GM12878 (cell line): ENCODE measurements at regions not wholly inside any gene's neighbourhood (a gene's known extent, or its start where the extent isn't known, plus 50 kb on each side); places are given as distances from the start of the nearest gene placed in this dataset.

ENCODE experiments used
- ATAC-seq: fragments of 200-7000 bp; cut with Tn5 transposase; 3 replicates; pipeline ENCODE4 v1.9.1; 2020; ENCODE audit warnings: mild to moderate bottlenecking, moderate library complexity
- BruUV-seq: library from RNA; stranded (reverse); fragments of 400-500 nt; replicated peaks from 2 replicates; lab custom pipeline; 2021; lab: Mats Ljungman, UMichigan
- CTCF ChIA-PET: fragments of 300-600 bp; sonication (Branson Sonifier 250); formaldehyde crosslinking; extraction: SDS; loops from one replicate; lab custom pipeline; 2021; ENCODE audit warnings: inconsistent platforms; lab: Yijun Ruan, JAX
- POLR2A ChIA-PET: fragments of 350-600 bp; formaldehyde crosslinking; extraction: SDS; loops from one replicate; lab custom pipeline; 2021; ENCODE audit warnings: inconsistent platforms; lab: Charles Lee
- RAD21 ChIA-PET: fragments of 300-600 bp; sonication (Branson Sonifier 250); formaldehyde crosslinking; loops from one replicate; lab custom pipeline; 2023; ENCODE audit warnings: antibody characterized with exemption; ENCODE audit not compliant: unreplicated experiment; lab: Charles Lee
- SMC1A ChIA-PET: fragments of 300-600 bp; sonication (Branson Sonifier 250); formaldehyde crosslinking; loops from one replicate; lab custom pipeline; 2023; ENCODE audit not compliant: unreplicated experiment, uncharacterized antibody; lab: Charles Lee
- DNase-seq: peaks from one replicate; pipeline ENCODE4 v3.0.0-alpha.2; 2011; ENCODE audit warnings: low read depth, low spot score
- FAIRE-seq: peaks from 3 replicates; lab custom pipeline; 2011; peaks lifted over from hg19 to GRCh38; lab: Jason Lieb, UNC
- H2AFZ ChIP-seq: 2 replicates; pipeline ENCODE4 v1.6.0; 2011; ENCODE audit warnings: low read depth, low read length, control low read depth; ENCODE audit not compliant: control insufficient read depth
- H3K27ac ChIP-seq: 2 replicates; pipeline ENCODE4 v1.5.1; 2011; ENCODE audit warnings: control low read depth; ENCODE audit not compliant: control insufficient read depth, insufficient read depth
- H3K27me3 ChIP-seq, 2 experiments: replicated peaks in 1 of 2; 2 replicates each; pipeline versions ENCODE4 v1.6.0 to v1.6.1; 2011; ENCODE audit warnings: low read length in 1 of 2; ENCODE audit not compliant: control insufficient read depth in 2 of 2, insufficient read depth in 2 of 2
- H3K36me3 ChIP-seq, 2 experiments: 2 replicates each; pipeline ENCODE4 v1.5.1; 2011; ENCODE audit warnings: low read length in 1 of 2; ENCODE audit not compliant: control insufficient read depth in 2 of 2, insufficient read depth in 2 of 2
- H3K4me1 ChIP-seq: 2 replicates; pipeline ENCODE4 v1.6.1; 2011; ENCODE audit warnings: mild to moderate bottlenecking, low read length, moderate library complexity, mixed read lengths; ENCODE audit not compliant: control insufficient read depth, insufficient read depth
- H3K4me2 ChIP-seq: 2 replicates; pipeline ENCODE4 v1.6.0; 2011; ENCODE audit warnings: control low read depth; ENCODE audit not compliant: control insufficient read depth, insufficient read depth
- H3K4me3 ChIP-seq: fragments of 200-600 bp; sonication (generic); 2 replicates; pipeline ENCODE4 v1.5.1; 2016
- H3K79me2 ChIP-seq: 2 replicates; pipeline ENCODE4 v1.6.0; 2011; ENCODE audit warnings: low read length; ENCODE audit not compliant: control insufficient read depth, insufficient read depth
- H3K9ac ChIP-seq: 2 replicates; pipeline ENCODE4 v1.8.0; 2011; ENCODE audit warnings: low read length, control low read depth, mixed read lengths; ENCODE audit not compliant: control insufficient read depth, insufficient read depth
- H3K9me3 ChIP-seq: replicated peaks from 3 replicates; pipeline ENCODE4 v1.5.1; 2011; ENCODE audit warnings: mild to moderate bottlenecking, low read length; ENCODE audit not compliant: control insufficient read depth, insufficient read depth
- H4K20me1 ChIP-seq: 2 replicates; pipeline ENCODE4 v1.6.0; 2011; ENCODE audit not compliant: control insufficient read depth, insufficient read depth
- BHLHE40 ChIP-seq, 2 experiments: fragments of 450-650 bp in 1 of 2; IDR thresholded peaks; 2 replicates each; pipeline ENCODE4 v1.6.1; 2011 to 2017; ENCODE audit warnings: low read depth in 2 of 2, borderline replicate concordance in 1 of 2, improper control_type of control experiment in 1 of 2, low read length in 1 of 2, mild to moderate bottlenecking in 1 of 2
- E2F8 ChIP-seq: fragments of 450-650 bp; IDR thresholded peaks from 2 replicates; pipeline ENCODE4 v1.6.1; 2018; ENCODE audit warnings: mild to moderate bottlenecking, low read depth, moderate library complexity; ENCODE audit not compliant: partially characterized antibody
- JUNB ChIP-seq: IDR thresholded peaks from 2 replicates; pipeline ENCODE4 v1.6.1; 2016; ENCODE audit warnings: antibody characterized with exemption, mild to moderate bottlenecking
- KAT2A ChIP-seq: conservative IDR thresholded peaks from 2 replicates; pipeline ENCODE4 v1.6.1; 2011; ENCODE audit warnings: low read depth, low read length; ENCODE audit not compliant: control insufficient read depth
- MEF2B ChIP-seq: fragments of 450-650 bp; IDR thresholded peaks from 2 replicates; pipeline ENCODE4 v1.6.1; 2018; ENCODE audit warnings: mild to moderate bottlenecking, moderate library complexity; ENCODE audit not compliant: partially characterized antibody, poor library complexity, severe bottlenecking
- MTA2 ChIP-seq: fragments of 450-650 bp; IDR thresholded peaks from 2 replicates; pipeline ENCODE4 v1.6.1; 2016; ENCODE audit warnings: low read depth, mild to moderate bottlenecking, moderate library complexity
- NFYA ChIP-seq: IDR thresholded peaks from 2 replicates; pipeline ENCODE4 v1.6.1; 2011; ENCODE audit warnings: low read depth, mild to moderate bottlenecking, low read length, improper control_type of control experiment, borderline replicate concordance
- POLR2AphosphoS2 ChIP-seq: IDR thresholded peaks from 2 replicates; pipeline ENCODE4 v1.6.1; 2011; ENCODE audit warnings: low read depth, mild to moderate bottlenecking, low read length, improper control_type of control experiment, moderate library complexity
- RBBP5 ChIP-seq: fragments of 200-600 bp; sonication (generic); conservative IDR thresholded peaks from 2 replicates; pipeline ENCODE4 v1.6.1; 2016
- RCOR1 ChIP-seq: conservative IDR thresholded peaks from 2 replicates; pipeline ENCODE4 v1.6.1; 2012; ENCODE audit warnings: low read depth, low read length, improper control_type of control experiment
- SIX5 ChIP-seq: IDR thresholded peaks from 2 replicates; pipeline ENCODE4 v1.6.1; 2011; ENCODE audit warnings: mild to moderate bottlenecking, low read depth, low read length, moderate library complexity; ENCODE audit not compliant: severe bottlenecking
- SP1 ChIP-seq: IDR thresholded peaks from one replicate; pipeline ENCODE4 v1.6.1; 2011; ENCODE audit warnings: low read depth, low read length
- SREBF2 ChIP-seq: IDR thresholded peaks from 2 replicates; pipeline ENCODE4 v1.6.1; 2012; ENCODE audit warnings: mild to moderate bottlenecking, low read length
- STAT3 ChIP-seq: IDR thresholded peaks from 2 replicates; pipeline ENCODE4 v1.6.1; 2011; ENCODE audit warnings: low read depth, low read length, improper control_type of control experiment
- TCF3 ChIP-seq: IDR thresholded peaks from 2 replicates; pipeline ENCODE4 v1.6.1; 2012; ENCODE audit warnings: low read depth, mild to moderate bottlenecking, low read length, borderline replicate concordance; ENCODE audit not compliant: insufficient read depth
- ZNF384 ChIP-seq: IDR thresholded peaks from 2 replicates; pipeline ENCODE4 v1.6.1; 2012; ENCODE audit warnings: low read depth, mild to moderate bottlenecking, low read length, improper control_type of control experiment, borderline replicate concordance
- ZNF622 ChIP-seq: fragments of 450-650 bp; IDR thresholded peaks from 2 replicates; pipeline ENCODE4 v1.6.1; 2017; ENCODE audit warnings: mild to moderate bottlenecking, inconsistent platforms
- in situ Hi-C: fragments of 300-500 bp; cut with MboI; formaldehyde crosslinking; loops from 9 replicates; pipeline ENCODE4 v1.14.3; 2018; ENCODE audit warnings: mixed read lengths
- intact Hi-C: fragments of 100-400 bp; cut with micrococcal nuclease; formaldehyde crosslinking; loops from one replicate; pipeline ENCODE4 v1.14.2; 2022; ENCODE audit not compliant: unreplicated experiment
- TF ChIP-seq, protein P1 (sequence below): fragments of 450-650 bp; IDR thresholded peaks from 2 replicates; pipeline ENCODE4 v1.6.1; 2017; ENCODE audit warnings: mild to moderate bottlenecking, low read depth, inconsistent platforms; ENCODE audit not compliant: poor library complexity, severe bottlenecking
- TF ChIP-seq, protein P2 (sequence below): IDR thresholded peaks from 2 replicates; pipeline ENCODE4 v1.6.1; 2012; ENCODE audit warnings: low read depth, low read length, improper control_type of control experiment

DNA sequence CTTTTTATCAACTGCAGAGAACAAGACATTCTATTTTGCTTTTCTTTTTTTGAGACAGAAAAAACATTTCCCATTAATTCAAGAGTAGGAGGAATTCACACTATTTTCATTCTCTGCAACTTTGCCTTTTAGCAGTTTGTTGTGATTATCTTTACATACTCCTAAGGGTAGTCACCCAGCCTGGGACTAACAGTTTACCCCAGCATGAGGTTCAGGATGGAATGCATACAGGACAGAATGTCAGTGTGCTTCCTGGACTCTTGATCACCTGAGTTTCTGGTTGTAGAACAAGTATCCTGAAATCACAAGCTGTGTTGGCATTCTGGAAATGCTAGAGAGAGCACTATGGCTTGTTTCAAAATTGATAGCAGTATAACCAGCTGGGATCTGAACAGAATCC lies 368.1 kb downstream of the KIF4B start:
- Histone ChIP-seq H3K4me2 (no peak overlapping the region), H3K4me1 (no peaks in the 10 kb centered on the region), H3K36me3 (no peaks in the 10 kb centered on the region), H3K27ac (no peak overlapping the region), H2AFZ (no peak overlapping the region), H3K27me3 (no peaks in the 10 kb centered on the region), H4K20me1 (no peaks in the 10 kb centered on the region), H3K4me3 (no peak overlapping the region), H3K9ac (no peak overlapping the region), H3K79me2 (no peaks in the 10 kb centered on the region), H3K9me3 (no peaks in the 10 kb centered on the region)
- no TSS peak for BruUV-seq
- POLR2A ChIA-PET = no interaction called here
- intact Hi-C loops = no loop called here
- no peak for ATAC-seq
- CTCF ChIA-PET = no interaction called here
- RAD21 ChIA-PET = no interaction called here
- SMC1A ChIA-PET = no interaction called here
- FAIRE-seq = no peak
- in situ Hi-C loops = no loop called here
- DNase-seq = no peak
- no peak for TF ChIP-seq MEF2B
- TF ChIP-seq POLR2AphosphoS2 = no peak
- no peak for TF ChIP-seq ZNF622
- no peak for TF ChIP-seq TCF3
- no peak for TF ChIP-seq RBBP5
- no peak for TF ChIP-seq SP1
- no peak for TF ChIP-seq SREBF2
- TF ChIP-seq SIX5 = no peak
- no peak for TF ChIP-seq BHLHE40 (IDR thresholded peaks at IDR 0.05; ENCODE audit: borderline replicate concordance in 1 of 2, low read depth in 2 of 2, low read length in 1 of 2)
- no peak for TF ChIP-seq RCOR1
- TF ChIP-seq, protein P1, sequence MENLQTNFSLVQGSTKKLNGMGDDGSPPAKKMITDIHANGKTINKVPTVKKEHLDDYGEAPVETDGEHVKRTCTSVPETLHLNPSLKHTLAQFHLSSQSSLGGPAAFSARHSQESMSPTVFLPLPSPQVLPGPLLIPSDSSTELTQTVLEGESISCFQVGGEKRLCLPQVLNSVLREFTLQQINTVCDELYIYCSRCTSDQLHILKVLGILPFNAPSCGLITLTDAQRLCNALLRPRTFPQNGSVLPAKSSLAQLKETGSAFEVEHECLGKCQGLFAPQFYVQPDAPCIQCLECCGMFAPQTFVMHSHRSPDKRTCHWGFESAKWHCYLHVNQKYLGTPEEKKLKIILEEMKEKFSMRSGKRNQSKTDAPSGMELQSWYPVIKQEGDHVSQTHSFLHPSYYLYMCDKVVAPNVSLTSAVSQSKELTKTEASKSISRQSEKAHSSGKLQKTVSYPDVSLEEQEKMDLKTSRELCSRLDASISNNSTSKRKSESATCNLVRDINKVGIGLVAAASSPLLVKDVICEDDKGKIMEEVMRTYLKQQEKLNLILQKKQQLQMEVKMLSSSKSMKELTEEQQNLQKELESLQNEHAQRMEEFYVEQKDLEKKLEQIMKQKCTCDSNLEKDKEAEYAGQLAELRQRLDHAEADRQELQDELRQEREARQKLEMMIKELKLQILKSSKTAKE = no peak
- TF ChIP-seq JUNB = no peak
- TF ChIP-seq MTA2 = no peak
- TF ChIP-seq STAT3 = no peak
- TF ChIP-seq KAT2A = no peak
- TF ChIP-seq ZNF384 = no peak
- TF ChIP-seq, protein P2, sequence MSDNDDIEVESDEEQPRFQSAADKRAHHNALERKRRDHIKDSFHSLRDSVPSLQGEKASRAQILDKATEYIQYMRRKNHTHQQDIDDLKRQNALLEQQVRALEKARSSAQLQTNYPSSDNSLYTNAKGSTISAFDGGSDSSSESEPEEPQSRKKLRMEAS = no peak
- TF ChIP-seq NFYA = no peak
- TF ChIP-seq E2F8 = no peak
